ENCODE measurements at regions not wholly inside any gene's neighbourhood (a gene's known extent, or its start where the extent isn't known, plus 50 kb on each side); places are given as distances from the start of the nearest gene placed in this dataset.
"Not testable (repeated sequence)": the region's sequence is repeated elsewhere in the genome, so short reads cannot be mapped to it uniquely, and the experiment has no call there.

DNA sequence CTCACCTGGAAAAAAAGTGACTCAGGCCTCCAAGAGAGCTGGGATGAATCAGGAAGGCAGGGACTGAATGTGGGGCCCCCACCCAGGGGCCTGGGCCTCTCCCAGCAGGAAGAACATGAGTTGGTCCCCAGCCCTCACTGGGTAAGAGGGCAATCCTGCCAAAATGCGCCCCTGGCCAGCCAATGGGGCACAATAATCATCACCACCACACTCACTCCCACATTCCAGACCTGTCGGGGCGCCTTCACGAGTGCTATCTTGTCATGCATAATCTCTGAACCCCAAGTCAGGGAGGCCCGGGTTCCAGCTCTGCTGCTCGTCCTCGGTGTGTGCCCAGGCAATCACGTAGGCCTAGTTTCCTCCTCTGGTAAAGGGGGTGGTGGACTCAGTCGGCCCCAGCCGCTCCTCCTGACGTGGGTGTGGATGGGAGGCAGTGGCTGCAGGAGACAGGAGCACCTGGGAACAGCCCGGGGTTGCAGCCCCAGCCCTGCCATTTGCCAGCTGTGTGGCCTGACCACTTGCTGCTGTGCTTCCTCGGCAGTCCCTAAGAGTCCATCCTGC, 115.1 kb downstream of the CYP26B1 start:
- DNase-seq (ENCODE audit: low read depth in 1 of 2, low spot score in 1 of 2): no peak

DNA sequence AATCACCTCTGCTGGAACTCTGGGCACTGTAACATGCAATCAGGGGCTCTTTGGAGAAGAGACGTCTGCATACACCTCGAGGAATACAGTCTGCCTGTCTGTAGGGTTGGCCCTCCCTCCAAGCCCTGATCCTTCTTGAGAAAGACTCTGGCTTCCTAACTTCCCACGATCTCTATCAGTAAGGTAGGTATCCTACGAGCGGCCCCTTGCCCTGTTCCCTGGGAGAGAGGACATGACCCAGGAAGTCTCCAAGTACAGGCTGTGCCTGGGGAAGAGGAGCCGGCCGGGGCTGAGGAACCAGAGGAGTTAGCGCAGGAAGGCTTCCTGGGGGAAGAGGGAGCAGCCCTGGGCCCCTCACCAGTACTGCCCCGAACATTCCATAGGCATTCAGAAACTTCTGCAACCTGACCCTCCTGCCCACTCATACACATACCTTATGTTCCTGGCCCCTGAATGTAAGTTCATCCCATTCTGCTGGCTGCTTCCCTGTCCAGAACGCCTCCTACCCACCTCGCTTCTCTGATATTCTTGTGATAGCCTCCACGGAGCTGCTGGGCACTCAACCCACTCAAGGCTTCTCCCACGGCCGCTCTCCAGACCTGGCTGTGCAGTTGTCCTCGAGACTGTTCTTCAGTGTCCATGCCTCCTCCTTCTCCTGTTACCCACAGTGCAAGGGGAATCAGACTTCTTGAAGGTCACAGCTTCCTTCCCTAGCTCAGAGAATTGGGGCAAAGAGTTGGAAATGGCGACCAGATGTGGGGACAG, 116.1 kb downstream of the CYP26B1 start:
- no peak for DNase-seq (ENCODE audit: low read depth in 1 of 2, low spot score in 1 of 2)

- DNase-seq (ENCODE audit: low read depth in 1 of 2, low spot score in 1 of 2): no peak
Measured at GRCh38 chr2:72028996-72029395, 118.7 kb downstream of the CYP26B1 start.

DNA sequence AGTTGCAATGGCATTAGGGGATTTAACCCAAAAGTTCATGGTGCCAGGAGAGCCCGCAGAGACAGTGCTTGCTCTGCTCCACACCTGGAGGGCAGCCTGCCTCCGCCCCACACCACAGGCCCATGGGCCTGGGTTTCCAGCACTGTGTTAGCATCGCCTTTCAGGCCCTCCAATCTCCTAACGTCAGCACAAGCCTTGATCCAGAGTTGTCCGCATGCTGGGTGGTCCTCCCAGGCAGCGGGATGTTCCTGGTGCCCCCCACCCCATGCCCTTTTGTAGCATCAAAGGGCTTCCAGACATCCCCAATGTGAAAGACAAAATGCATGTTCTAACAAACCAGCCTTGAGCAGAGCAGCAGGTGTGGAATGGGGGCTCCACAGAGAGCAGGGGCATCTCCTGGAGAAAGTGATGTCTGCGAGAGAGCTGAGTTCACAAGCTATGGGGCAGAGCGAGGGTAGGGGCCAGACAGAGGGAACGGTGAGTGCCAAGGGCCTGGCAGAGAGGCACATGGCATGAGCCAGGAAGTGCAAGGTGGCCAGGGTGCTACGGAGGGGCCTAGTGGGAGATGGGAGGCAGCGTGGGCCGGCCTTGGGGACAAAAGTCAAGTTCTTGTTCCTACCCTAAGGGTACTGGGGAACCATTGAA, 119.2 kb downstream of the CYP26B1 start:
- no peak for DNase-seq (ENCODE audit: low read depth in 1 of 2, low spot score in 1 of 2)

DNA sequence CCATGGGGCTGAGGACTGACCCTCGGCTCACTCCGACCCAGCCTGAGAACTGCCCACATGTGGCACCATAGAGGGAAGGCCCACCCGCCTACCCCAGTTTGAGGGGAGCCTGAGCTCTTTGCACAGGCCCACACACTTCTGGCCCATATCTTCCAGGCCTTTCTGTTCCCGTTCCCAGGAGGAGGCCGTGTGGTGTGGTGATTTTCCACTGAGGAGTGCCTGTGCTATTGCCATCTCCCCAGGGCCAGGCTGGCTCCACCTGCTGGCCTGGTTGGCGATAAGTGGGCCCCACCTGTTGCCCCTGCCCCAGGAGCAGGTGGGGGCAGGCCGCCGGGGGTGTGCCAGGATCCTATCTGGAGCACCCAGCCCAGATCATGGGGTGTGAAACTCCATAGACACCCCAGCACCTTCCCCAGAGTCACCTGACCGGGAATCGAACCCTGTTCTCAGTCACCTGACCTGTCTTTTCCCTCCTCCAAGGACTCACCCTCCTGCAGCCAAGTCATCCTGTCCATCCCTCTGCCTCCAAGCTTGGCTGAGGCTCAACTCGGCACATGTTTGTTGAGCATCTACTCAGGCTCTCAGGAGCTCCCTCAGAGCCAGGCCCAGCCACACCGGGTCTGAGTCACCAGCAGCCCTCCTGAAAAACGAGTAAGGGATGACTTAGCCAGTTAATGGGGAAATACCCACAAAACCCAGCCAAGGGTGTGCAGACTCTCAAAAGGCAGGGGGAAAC, 120.1 kb downstream of the CYP26B1 start:
- no peak for DNase-seq (ENCODE audit: low read depth in 1 of 2, low spot score in 1 of 2)

DNA sequence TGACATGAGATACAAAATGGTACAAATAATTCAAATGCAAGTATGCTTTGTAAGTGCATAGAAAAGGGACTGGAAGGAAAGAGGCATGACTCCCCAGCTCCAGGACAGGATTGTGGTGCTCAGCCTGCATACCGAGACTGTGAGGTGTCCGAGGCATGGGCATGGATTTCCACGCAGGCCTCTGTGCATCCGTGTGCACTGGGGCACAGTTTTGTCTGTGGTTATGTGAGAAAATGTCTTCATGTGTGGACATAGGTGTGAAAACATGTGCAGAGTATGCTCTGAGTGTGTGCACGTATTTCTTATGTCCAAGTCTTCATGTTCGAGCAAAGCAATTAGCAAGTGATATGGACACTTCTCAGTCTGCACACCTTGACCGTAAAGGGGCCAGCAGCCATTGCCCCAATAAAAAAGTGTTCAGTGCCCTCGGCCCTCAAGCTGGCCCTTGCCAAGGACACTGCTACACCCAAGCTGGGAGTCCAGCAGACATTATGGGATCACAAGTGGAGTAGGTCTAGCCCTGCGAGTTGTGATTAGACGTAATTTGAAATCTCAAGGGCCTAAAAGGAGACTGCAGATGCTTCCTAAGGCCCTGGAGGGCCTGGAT, 120.7 kb downstream of the CYP26B1 start:
- no peak for DNase-seq (ENCODE audit: low read depth in 1 of 2, low spot score in 1 of 2)

DNA sequence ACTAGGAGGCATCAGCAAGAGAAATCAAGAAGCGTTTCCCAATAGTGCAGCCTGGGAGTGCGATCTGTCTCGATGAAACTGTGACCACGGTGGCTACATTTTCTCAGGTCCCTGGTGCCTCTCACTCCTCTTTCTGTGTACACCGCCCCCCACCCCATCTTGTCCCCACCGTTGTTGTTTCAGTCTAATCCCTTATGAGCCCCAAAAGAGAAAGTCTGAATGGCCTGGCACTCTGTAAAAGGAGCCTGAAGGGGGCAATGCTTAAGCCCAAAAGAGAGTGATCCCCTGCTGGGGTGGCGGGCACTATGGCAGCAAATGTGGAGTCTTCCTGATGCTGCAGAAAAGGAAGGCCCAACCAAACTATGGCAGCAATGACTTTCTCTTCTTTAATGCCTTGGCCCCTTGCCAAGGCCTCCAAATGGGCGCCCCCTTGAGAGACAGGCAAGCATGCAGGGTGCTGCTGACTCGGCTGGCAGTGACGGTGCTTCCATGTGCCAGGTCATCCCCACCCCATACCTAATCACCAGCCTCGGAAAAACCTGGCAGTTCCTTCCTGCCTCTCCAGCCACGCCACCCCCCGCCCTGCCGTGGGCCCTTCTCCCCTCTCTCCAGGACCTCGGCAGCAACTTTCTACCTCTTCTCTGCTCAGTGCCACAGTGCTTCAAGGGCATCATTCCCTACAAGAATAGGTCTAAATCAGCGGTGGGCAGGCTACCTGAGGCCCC, 123.0 kb downstream of the CYP26B1 start:
- no peak for DNase-seq (ENCODE audit: low read depth in 1 of 2, low spot score in 1 of 2)

DNA sequence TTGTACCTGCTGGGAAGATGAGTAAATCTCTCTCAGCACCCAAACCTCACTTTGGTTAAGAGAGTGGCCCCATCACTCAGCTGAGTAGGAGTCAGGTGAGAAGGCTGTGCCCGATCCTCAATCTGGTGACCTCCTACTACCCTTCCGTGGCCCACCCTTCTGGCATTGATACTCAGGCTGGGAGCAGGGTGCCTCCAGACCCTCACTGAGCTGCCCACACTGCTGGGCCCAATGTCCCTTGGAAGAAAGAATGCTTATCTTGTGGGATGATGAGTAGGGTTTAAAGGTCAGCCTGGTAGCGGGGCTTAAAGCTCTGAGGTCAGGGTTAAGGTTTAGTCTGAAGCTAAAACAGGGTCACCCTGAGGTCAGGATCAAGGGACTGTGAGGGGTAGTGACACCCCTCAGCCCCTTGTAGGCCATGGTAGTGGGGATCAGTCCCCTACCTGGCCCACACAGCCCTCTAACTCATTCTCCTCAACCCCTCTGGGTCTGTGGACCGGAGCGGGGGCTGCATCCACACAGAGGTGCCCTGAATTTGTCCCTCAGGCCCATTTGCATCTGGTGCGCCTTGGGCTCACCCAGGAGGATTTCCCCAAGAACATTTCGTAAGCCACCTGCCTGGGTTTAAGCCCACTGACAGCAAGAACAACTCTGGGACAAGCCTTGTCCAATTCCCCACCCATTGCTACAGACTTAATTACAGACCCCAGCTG, 123.8 kb downstream of the CYP26B1 start:
- no peak for DNase-seq (ENCODE audit: low read depth in 1 of 2, low spot score in 1 of 2)

DNA sequence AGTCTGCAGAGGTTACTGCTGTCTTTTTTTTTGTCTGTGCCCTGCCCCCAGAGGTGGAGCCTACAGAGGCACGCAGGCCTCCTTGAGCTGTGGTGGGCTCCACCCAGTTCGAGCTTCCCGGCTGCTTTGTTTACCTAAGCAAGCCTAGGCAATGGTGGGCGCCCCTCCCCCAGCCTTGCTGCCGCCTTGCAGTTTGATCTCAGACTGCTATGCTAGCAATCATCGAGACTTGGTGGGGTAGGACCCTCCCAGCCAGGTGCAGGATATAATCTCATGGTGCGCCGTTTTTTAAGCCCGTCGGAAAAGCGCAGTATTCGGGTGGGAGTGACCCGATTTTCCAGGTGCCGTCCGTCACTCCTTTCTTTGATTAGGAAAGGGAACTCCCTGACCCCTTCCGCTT, 126.3 kb downstream of the CYP26B1 start:
- not testable (repeated sequence) for DNase-seq (ENCODE audit: low read depth in 1 of 2, low spot score in 1 of 2)

GRCh38 chr2:72015266-72015665, 132.4 kb downstream of the CYP26B1 start:
- DNase-seq (ENCODE audit: low read depth in 1 of 2, low spot score in 1 of 2): no peak

DNA sequence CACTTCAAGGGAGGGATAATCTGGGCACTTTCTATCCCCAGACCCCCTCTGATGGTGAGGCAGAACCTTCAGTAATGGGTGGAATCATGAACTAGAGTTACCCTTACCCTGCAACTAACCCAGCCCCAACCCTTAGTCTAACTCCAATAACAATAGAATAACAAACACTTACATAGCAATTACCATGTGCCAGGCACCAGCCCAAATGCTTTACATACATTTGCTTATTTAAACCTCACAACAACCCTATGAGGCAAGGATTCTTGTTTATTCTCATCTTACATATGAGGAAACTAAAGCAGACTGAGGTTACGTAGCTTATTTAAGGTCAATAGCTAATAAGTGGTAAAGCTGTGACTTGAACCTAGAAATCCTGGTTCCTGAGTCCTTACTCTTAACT, 132.8 kb downstream of the CYP26B1 start:
- DNase-seq (ENCODE audit: low read depth in 1 of 2, low spot score in 1 of 2): no peak

- DNase-seq (ENCODE audit: low read depth in 1 of 2, low spot score in 1 of 2): no peak
Measured at GRCh38 chr2:72013726-72014125, 133.9 kb downstream of the CYP26B1 start.

GRCh38 chr2:72012886-72013574, 134.6 kb downstream of the CYP26B1 start:
- no peak for DNase-seq (ENCODE audit: low read depth in 1 of 2, low spot score in 1 of 2)

DNA sequence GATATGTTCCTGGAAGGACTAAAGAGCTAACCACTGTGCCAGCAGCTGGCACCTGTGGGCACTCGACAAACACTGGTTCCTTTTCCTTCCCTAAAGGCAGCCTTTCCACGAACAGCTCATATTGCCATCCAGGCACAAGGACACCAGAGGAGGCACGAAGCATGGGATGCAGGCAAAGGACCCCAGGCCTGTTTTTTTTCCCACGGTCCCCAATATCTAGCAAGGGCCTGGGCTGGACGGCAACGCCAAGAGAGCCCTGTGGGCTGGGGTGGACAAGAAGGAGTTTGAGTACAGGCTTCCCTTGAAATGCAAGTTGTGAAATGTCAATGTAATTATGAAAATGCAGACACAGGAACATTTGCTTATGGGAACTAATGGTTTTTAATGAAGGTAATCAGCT, 135.9 kb downstream of the CYP26B1 start:
- no peak for DNase-seq (ENCODE audit: low read depth in 1 of 2, low spot score in 1 of 2)

DNA sequence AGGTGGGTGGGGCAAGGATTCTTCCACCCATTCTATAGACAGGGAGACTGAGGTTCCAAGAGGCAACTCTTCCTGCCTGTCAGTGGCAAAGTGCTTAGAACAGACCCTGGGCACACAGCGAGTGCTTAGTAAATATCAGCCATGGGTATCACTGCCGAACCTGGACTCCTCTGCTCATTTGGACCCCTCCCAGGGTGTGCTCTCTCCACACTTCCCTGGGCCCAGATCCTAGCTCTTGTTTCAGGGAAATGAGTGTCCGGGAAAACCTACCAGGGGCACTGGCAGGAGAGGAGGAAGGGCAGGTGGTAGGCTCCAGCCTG, 136.3 kb downstream of the CYP26B1 start:
- no peak for DNase-seq (ENCODE audit: low read depth in 1 of 2, low spot score in 1 of 2)

- no peak for DNase-seq (ENCODE audit: low read depth in 1 of 2, low spot score in 1 of 2)
Measured at GRCh38 chr2:72010647-72011369, 136.9 kb downstream of the CYP26B1 start.

- DNase-seq (ENCODE audit: low read depth in 1 of 2, low spot score in 1 of 2): no peak
Measured at GRCh38 chr2:72008608-72009007, 139.1 kb downstream of the CYP26B1 start.

GRCh38 chr2:72007402-72007801, 140.3 kb downstream of the CYP26B1 start:
- DNase-seq (ENCODE audit: low read depth in 1 of 2, low spot score in 1 of 2): no peak

GRCh38 chr2:72006188-72006736, 141.4 kb downstream of the CYP26B1 start:
- DNase-seq (ENCODE audit: low read depth in 1 of 2, low spot score in 1 of 2): no peak
